ENCODE measurements at regions not wholly inside any gene's neighbourhood (a gene's known extent, or its start where the extent isn't known, plus 50 kb on each side); places are given as distances from the start of the nearest gene placed in this dataset.

DNA sequence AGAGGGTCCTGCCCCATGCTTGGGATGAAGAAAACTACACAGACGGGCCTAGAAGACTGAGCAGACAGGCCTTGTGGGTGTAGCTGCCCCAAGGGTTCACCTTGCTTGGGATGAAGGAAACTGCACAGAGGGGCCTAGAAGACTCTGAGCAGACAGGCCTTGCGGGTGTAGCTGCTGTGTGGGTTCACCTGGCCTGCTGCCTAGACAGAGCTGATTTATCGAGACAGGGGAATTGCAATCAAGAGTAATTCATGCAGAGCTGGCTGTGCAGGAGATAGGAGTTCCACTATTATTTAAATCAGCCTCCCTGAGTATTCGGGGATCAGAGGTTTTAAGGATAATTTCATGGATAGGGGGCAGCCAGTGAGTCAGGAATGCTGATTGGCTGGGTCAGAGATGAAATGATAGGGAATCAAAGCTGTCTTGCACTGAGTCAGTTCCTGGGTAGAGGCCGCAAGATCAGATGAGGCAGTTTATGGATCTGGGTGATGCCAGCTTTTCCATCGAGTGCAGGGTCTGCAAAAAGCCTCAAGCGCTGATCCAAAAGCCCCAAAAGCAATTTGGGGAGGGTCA, 341.4 kb downstream of the GALR1 start:
- no peak for DNase-seq

DNA sequence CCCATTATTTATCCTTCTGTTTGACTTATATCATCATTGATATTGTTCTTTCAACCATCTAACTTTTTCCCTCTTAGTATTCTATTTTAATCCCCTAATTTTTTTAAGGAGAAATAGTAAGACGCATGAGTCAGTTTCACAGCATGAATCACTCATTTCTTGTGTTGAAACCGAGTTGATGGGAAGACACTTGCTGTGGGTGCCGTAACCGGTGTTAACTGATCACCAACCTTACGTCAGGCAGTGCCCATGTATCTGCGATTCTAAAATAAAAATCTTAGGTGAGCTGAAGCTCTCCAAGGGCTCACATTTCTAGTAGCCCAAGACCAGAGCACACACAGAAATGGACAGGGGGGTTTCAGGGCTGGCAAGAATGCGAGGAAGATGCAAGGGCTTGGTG, 348.1 kb downstream of the GALR1 start:
- no peak for DNase-seq

DNA sequence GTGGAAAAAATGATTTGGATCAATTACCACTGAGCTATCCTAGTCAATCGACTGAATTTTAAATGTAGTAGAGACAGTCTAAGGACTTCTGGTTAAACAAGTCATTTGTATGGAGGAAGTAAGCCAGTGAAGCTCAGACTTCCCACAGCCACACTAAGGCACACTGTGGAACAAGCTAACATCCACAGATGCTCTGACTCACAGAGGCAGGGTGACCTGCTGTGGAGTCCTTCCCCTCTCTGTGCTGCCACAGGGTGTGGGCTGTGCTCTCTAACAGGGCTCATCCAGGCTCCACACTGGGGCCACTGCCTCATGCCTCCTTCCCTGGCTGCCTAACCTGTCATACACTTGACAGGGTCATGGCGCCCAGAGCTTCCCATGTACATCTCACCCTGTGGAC, 351.0 kb downstream of the GALR1 start:
- DNase-seq, result no peak

DNA sequence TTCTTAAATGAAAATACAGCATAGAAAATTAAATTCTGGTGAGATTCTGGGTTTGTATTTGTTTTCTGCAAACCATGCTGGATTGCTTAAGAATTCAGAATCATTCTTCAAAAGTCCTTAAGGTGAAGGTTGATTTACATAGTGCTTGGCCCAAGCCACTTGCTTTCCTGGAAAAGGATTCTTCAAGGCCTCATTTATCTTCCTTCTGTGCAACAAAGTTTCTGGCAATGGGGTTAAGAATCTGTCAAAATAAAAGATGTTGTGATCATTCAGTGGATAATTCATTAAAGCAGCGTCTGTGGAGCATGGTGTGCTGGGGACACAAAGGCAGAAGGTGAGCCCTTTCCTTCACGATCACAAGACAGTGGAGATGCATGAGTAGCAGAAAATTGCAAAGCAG, 351.9 kb downstream of the GALR1 start:
- DNase-seq, result no peak

DNA sequence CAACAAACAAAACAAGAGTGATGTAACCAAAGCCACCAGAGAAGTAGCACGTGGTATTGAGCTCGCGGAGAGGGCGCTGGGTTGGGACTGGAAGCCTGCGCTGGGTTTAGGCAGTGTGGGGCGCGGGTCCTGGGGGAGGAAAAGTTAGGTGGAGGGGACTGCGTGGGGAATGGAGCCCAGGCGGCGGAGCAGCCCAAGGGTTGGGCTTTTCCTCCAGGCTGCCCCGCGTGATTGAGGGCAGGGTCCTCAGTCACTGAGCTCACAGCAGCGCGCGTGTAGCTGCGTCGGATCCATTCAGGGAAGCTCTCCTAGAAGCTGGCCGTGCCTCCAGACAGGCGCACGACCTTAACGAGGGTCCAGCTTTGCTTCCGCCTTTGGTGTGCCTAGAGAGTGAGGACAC, 357.4 kb downstream of the GALR1 start:
- no peak for DNase-seq

DNA sequence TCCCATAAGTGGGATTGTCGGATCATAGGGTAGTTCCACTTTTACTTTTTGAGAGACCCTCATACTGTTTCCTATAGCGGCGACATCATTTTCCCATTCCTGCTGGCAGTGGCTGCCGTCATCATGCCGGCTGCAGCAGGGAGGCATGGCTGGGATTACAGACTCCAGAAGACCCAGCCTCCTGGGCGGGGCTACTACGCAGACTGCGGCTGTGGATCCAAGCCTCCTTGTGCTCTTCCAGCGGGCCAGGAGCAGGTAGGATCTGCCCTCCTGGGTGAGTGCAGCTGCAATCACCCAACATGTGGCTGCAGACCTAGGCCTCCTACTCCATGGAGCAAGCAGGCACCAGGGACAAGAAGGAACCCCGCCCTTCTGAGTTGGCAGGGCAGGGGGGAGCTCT, 359.2 kb downstream of the GALR1 start:
- no peak for DNase-seq

DNA sequence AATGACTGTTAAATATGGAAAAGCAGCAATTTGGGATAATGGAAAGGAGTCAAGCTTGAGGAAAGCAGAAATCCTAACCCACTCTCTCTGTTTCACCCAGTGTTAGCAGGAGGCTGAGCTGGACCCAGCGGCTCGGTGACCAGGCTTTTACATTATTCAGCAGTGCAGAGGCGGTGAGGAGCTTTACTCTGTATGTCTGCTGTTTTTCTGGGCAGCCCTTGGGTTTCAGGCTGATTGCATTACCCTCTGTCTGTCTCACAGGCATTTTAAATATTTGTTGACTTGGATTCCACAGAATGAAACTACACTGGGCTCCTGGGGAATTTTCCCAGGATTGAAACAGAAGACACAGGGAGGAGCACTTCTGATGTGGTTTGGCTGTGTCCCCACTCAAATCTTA, 368.0 kb downstream of the GALR1 start:
- DNase-seq, result no peak

DNA sequence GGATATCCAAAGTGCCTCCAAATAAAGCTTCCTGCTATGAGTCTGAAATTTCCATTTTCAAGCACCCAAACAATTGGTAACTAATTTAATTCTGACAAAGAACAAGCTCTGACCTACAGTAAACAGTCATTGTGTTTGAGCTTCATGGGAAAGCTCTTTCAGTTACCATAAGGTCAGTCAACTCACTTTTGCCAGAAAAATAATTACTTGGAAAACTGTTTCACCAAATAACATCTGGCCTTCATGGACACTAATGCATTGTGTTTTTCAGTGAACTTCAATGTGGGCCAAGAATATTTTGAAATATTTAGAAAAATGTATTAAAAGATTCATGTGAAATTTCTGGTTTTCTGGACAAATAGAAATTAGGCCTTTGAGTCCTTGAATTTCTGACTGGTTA, 369.9 kb downstream of the GALR1 start:
- no peak for DNase-seq

DNA sequence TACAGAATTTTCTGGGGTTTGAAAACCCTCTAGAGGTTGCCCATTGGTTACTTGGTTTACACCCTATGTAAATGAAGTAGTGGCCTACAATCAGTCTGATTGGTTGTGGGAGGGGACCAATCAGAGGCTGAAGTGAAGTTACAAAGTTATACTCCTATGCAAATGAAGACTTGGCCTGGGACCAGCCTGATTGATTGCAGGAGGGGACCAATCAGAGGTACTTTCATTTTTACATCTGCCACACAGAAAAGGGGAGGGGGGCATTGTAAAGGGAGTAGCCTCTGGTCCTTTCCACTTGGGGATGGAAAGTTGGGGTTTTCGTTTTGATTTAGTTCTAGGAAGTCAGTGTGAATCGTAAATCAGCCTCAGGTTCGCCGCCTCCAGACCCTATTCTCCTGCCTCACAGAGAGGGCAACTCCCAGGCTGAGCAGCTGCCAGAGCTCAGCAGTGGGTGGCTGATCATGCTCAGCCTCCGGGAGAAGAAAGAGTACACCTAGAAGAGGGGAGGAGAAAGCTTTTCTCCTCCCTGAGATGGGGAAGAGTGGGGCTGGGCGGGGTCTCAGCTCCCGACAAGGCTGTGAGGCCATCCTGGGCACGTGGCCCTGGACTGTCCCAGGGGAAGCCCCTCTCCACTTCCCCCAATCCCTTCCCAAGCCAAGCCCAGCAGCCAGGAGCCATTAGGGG, 372.5 kb downstream of the GALR1 start:
- DNase-seq, result peak in 2 of 5 experiments; percentile 7 to 68

DNA sequence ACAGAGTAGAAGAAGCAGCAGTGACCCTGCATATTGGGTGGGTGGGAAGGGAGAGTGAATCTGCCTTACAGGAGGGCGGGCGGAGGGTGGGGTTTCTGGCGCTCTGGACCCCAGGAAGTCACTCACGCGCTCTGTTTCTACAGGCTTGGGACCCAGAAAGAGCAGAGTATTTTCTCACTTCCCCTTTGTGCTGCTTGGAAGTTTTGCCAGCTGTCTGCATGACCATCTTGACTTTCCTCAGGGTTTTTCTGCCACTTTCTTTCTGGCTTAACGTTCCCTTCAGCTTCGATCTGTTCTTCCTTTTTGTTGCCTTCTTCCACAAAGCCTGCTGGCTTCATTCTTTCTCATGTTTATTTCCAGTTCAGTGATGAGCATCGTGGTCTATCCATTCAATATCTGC, 383.1 kb downstream of the GALR1 start:
- DNase-seq, result no peak

DNA sequence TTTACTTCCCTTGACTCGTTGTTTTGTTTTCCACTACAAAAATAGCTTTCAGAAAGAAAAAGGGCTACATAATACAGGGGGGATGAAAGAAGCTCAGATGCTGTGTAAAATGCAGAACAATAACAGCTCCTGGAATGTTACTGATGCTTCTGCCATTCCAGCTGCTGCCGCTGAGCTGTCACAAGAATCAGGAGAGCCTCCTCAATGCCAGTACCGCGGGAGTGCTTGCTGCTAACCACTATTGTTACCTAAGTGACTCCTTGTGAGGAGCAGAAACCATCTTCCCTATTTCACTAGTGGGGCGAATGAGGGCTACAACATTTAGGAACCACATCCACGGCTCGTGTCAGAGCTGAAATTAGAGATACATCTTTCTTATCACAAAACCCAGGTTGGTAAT, 384.8 kb downstream of the GALR1 start:
- DNase-seq, result no peak

DNA sequence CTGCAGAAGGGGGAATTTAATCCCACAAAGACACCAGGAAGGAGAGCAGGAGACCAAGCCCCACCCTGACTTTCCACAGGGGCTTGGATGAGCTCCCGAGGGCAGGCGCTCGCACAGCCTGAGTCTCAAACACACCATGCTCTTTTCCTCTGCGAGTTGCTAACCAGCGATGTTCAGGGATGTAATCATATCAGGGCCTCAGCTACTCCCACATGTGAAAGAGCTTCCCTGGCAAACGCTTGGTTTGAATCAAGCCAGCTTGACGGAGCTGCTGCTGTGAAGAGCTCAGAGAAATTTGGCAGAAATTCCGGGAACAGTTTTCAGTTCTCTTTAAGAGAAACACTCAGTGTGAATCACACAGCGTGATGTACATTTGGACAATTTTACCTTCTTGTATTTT, 385.8 kb downstream of the GALR1 start:
- DNase-seq, result no peak

DNA sequence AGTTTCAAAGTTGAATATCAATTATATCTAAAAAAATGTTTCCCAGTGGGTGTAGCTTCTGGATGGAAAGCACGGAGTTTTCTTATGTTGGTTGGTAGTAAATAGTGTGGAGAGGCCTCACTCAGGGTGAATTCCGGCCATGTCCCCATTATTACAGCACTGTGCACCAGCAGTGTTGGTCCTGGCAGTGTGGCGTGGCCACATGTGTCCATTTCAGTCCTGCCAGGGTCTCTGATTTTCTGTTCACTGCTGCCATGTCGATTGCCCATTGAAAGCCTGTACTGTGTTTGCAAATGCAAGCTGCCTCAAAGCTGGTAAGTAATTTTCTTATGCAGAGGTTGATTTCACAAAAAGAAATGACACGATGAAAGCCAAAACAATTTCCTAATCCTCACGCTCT, 386.2 kb downstream of the GALR1 start:
- no peak for DNase-seq

DNA sequence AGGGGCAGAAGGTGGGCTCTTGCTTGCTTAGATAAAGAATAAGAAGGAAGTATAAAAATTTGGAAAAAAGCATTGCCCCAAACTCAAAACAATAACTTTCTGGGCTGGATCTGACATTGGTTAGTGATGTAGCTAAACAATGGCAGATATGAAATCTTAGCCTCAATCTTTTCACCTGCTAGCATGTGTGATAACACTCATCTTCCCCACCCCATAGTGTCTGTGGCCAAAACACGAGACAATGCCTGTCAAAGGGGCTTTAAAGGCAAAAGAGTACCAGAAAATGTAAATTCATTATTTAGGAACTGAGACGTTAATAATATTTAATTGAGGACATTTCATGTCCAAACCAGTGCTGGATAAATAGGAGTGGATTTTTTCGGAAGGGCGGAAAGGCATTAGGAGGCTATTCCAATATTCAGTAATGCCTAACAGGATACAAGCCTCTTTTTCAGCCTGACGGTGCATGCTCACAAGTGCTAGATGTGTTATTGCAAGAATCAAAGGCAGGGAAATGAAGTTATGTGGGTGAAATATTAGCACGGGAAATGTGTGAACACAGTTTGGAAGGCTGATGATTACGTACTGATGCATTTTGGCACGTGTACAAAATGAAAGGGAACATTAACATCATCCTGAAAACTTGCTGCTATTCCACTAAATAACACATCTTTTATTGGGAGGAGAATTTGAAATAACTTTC, 395.7 kb downstream of the GALR1 start:
- DNase-seq, result no peak

DNA sequence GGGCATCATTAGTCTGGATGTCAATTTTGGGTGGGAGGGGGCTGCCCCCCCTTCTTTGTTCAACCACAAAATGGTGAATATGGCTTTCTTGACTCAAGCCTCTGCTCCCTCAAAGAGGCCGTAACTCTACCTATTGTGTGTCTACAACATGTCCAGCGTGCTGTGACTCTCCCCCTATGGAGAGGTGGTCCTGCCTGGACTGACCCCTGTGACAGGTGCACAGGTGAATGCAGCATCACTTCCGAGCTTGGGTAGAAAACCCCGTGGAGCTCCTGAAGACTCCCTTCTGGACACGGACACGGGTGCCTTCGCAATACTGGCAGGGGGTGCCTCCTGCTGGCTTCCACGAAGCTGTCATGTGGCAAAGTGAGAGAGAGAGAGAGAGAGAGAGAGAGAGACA, 397.8 kb downstream of the GALR1 start:
- no peak for DNase-seq

DNA sequence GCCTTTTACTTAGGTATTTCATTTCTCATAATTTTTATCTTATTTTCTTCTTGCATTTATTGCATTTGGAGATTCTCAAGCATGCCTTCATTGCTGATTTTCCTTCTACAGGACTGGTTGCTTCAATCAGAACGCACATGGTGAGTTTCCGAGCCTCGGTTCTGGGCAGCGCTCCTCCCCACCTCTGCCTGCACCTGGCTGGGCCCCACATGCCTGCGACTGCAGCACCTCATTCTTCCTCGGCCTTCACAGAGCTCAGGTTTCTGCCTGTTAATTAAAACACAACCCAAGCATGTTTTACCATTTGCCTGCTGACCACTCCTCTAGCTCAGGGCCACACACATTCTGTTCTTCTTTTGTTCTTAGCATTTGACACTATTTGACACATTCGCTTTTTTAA, 398.8 kb downstream of the GALR1 start:
- no peak for DNase-seq

DNA sequence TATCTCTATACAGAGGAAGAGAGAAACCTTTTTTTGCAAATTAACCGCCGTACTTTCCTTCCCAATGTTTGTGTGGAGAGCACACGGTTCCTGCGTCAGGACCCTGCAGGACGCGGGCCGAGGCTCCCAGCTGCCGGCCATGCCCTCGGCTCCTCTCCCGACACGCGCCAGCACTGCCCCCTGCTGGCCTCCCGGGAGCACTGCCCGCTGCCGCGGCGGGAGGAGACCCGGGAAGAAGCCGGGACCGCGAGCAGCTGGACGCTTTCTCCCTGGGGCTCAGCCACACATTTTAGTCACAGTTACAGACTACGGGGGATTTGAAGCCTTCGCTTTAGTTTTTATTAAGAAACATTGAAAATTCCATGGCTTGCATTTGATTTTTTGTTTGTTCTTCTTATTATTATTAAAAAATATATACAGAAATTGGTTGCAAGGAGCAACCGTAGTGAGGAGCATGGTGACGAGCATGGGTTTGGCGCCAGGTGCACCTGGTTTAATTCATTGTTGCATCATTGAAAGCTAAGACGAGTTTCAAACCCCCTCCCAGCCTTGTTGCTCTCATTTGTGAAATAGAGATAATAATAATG, 401.2 kb downstream of the GALR1 start:
- peak; percentile 15 to 51 (median 46) for DNase-seq

DNA sequence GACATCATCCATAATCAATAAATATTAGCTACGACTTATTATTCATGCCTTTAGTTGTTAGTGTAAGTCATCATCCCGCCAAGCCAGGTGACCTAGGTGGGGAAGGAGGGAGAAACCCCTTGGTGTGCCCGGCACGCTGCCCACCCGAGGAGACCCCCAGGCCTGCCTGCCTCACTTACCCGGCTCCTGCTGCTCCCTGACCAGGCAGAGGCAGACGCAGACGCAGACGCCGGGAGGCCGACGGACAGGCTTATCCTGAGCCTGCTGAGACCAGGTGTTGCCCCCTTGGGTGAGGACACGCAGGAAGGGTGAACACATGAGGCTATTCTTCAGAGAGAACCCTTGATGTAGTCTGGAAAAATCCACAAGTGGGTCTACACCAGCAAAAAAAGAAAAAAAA, 401.8 kb downstream of the GALR1 start:
- no peak for DNase-seq

DNA sequence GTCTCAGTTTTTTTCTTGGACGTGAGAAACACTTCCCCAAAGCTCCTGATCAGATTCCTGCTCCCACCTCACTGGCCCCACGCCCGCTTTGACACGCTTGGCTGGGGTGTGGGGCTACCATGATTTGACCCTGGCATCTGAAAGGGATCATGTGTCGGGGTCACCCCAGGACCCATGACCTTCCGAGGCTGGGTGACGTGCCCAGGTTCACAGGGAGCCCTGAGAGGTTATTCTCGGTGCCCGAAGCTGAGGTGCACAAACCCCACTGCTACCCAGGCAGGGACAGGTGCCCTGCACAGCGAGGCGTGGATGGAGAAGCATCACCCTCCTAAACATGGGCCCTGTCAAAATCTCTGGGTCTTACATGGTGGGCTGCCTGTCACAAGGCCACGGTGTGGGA, 404.1 kb downstream of the GALR1 start:
- no peak for DNase-seq

DNA sequence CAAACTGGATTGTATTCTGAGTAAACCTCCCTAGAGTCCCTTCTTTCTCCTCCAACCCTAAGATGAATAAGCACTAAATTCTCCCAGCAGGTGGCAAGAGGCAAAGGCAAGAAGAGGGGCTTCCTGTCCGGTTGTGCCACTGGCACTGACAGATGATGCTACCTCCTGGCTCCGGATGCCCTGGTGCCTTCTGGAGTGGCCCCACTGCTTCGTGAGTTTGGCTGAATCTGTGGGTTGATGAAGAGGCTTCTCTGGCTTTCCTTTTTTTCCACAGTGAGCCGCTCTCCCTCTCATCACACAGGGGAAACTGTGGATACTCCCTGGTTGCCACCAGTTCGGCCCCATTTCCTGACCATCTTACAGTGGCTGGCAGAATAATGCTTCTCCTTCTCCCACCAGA, 404.7 kb downstream of the GALR1 start:
- no peak for DNase-seq

DNA sequence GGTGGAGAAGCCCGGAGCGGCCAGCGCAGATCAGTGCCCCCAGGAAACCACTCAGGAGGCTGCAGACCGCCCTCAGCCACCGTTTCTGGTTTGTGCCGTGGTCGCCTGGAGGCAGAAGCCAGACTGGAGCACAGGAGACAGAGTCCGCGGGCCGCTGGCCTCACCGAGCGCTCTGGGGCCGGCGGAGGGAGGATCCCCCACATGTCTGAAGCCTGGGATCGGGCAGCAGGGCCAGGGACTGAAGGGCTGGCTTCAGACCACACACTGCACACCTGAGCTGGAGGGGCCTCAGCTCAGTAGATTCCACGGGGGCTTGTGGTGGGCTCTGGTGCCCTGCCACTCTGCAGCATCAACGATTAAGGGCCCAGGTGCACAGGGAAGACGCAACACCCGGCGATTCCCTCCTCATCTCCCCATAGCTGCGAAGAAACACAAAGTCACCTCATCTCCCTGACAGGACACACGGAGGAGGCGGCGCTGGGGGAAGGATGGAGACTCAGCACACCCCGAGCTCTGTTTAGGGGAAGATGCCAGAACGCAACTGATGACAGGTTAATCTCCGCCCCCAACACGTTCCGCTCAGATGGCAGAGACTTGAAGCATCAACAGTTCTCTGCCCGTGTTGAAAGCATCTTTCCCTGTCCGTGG, 408.1 kb downstream of the GALR1 start:
- no peak for DNase-seq

DNA sequence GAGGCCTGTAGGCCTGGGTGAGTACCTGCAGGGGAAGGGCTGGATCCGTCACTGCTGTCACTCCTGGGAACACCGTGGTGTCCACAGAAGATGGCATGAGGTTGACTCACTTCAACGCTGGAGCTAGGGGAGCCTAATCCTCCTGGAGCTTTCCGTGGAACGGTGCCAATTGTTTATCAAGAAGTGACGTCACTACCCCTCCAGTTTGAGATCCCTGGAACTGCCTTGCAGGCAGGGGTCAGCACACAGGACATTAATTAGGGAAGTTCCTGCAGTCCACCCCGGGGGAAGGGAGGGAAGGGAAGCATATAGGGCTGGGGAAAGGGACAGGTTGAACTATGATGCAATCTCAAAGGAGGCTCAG, 408.6 kb downstream of the GALR1 start:
- DNase-seq, result no peak

DNA sequence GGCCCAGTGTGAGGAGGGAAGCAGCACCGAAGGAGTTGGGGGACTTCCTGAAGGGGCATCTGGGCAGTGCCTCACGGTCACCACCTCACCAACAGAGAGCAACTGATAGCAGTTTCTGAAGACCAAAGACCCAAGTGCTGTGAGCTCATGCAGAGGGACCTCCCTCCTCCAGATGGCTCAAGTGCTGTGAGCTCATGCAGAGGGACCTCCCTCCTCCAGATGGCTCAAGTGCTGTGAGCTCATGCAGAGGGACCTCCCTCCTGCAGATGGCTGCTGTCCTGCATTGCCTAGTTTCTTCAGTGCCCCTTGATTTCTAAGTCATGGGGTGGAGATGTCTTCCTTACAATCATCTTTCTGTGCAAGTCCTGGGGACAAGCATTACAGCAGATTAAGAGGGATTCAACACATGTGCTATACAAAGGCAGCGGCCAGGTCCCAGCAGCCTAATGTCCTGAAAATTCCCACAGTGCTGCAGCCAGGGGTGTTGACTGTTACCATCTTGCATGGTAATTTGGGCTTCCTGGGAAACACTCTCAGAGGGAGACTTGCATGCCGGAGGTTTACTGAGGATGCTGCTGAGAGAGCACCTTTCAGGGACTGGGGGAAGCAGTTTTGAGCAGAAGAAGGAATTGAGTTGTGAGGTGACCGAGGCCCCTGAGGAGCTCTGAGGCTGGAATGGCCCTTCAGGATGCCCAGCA, 409.3 kb downstream of the GALR1 start:
- no peak for DNase-seq

All from T-helper 2 cell (primary cell).